ENCODE measurements at regions not wholly inside any gene's neighbourhood (a gene's known extent, or its start where the extent isn't known, plus 50 kb on each side); places are given as distances from the start of the nearest gene placed in this dataset.

- TF ChIP-seq EHMT2 (IDR thresholded peaks at IDR 0.05; ENCODE audit: low read depth) (no peak), JUN (IDR thresholded peaks at IDR 0.05) (no peak), CHD4 (IDR thresholded peaks at IDR 0.05; ENCODE audit: borderline replicate concordance) (no peak), PBX3 (IDR thresholded peaks at IDR 0.05) (no peak), MYC (IDR thresholded peaks at IDR 0.05; ENCODE audit: borderline replicate concordance, low read length) (no peak), POLR2A (IDR thresholded peaks at IDR 0.05; ENCODE audit: low read length) (no peak), MAX (IDR thresholded peaks at IDR 0.05) (no peak)
- TF ChIP-seq, protein P1, sequence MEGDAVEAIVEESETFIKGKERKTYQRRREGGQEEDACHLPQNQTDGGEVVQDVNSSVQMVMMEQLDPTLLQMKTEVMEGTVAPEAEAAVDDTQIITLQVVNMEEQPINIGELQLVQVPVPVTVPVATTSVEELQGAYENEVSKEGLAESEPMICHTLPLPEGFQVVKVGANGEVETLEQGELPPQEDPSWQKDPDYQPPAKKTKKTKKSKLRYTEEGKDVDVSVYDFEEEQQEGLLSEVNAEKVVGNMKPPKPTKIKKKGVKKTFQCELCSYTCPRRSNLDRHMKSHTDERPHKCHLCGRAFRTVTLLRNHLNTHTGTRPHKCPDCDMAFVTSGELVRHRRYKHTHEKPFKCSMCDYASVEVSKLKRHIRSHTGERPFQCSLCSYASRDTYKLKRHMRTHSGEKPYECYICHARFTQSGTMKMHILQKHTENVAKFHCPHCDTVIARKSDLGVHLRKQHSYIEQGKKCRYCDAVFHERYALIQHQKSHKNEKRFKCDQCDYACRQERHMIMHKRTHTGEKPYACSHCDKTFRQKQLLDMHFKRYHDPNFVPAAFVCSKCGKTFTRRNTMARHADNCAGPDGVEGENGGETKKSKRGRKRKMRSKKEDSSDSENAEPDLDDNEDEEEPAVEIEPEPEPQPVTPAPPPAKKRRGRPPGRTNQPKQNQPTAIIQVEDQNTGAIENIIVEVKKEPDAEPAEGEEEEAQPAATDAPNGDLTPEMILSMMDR (IDR thresholded peaks at IDR 0.05) = no peak
- TF ChIP-seq, protein P2, sequence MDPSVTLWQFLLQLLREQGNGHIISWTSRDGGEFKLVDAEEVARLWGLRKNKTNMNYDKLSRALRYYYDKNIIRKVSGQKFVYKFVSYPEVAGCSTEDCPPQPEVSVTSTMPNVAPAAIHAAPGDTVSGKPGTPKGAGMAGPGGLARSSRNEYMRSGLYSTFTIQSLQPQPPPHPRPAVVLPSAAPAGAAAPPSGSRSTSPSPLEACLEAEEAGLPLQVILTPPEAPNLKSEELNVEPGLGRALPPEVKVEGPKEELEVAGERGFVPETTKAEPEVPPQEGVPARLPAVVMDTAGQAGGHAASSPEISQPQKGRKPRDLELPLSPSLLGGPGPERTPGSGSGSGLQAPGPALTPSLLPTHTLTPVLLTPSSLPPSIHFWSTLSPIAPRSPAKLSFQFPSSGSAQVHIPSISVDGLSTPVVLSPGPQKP (IDR thresholded peaks at IDR 0.05; ENCODE audit: low read depth, low read length) = no peak
Observed at GRCh38 chr14:39740454-39740853, 308.2 kb upstream of the FBXO33 start.

Measured in A549 (cell line).